ENCODE measurements at regions not wholly inside any gene's neighbourhood (a gene's known extent, or its start where the extent isn't known, plus 50 kb on each side); places are given as distances from the start of the nearest gene placed in this dataset.

DNA sequence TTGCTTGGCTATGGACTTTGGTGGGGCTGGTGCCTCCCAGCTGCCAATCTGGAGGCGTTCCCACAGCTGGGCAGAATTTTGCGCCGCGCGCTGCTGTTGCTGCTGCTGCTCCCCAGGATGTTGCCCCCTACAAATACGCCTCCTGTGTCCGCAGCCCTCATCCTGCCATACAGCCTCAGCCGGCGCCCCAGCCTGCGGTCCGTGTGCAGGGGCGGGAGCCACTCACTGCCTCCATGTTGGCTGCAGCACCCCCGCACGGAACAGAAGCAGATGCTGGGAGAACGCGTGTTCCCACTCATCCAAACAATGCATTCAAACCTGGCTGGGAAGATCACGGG lies 197.7 kb upstream of the MCTP2 start:
- H3K27ac ChIP-seq: no peak overlapping the region
- DNase-seq (no peak), FAIRE-seq (no peak), ATAC-seq (no peak)
- no peak overlapping the region for H3K4me3 ChIP-seq
- no peaks in the 10 kb centered on the region for H3K4me1 ChIP-seq
- WGBS, 2 donors: 84 to 92% methylated on average over 17 of the region's 17 CpGs
- peaks cover 0 to 3% (median 0%) of the 10 kb centered on the region in 4 donors for H3K27me3 ChIP-seq
- TF ChIP-seq, protein P1, sequence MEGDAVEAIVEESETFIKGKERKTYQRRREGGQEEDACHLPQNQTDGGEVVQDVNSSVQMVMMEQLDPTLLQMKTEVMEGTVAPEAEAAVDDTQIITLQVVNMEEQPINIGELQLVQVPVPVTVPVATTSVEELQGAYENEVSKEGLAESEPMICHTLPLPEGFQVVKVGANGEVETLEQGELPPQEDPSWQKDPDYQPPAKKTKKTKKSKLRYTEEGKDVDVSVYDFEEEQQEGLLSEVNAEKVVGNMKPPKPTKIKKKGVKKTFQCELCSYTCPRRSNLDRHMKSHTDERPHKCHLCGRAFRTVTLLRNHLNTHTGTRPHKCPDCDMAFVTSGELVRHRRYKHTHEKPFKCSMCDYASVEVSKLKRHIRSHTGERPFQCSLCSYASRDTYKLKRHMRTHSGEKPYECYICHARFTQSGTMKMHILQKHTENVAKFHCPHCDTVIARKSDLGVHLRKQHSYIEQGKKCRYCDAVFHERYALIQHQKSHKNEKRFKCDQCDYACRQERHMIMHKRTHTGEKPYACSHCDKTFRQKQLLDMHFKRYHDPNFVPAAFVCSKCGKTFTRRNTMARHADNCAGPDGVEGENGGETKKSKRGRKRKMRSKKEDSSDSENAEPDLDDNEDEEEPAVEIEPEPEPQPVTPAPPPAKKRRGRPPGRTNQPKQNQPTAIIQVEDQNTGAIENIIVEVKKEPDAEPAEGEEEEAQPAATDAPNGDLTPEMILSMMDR (IDR thresholded peaks at IDR 0.05): no peak
- intact Hi-C loops (cut with DNase I): no loop called here
- no peaks in the 10 kb centered on the region for H3K9me3 ChIP-seq
- no peaks in the 10 kb centered on the region for H3K36me3 ChIP-seq

DNA sequence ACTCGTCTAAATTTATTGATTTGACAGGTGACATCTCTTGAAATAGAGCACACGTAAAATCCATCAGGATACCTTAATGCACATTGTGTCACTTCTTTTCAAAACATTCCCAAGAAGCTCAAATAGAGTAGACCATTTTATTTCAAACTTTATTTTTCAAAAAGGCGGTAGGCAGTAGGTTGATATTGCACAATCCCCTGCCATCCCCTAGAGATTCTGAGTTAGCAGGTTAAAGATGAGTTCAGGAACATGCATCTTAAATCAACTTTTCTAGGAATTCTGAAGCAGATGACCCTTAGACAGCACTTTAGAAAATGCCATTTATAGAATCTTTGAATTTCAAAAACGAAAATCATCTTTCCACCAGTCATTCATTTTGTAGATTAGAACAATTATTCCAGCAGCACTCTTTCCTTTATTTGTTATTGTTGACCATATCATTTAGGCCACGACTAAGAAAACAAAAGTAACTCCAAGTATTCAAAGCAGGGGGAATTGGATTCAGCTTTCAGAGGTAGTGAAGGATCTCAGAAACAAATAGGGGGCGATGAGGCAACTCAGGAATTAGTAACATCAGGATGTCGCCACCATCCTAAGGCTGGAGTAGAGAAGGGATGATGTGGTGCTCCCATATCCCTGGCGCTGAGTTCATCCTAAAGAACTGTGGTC lies 198.2 kb upstream of the MCTP2 start:
- Histone ChIP-seq H3K36me3 (no peaks in the 10 kb centered on the region), H3K27me3 (peaks cover 0 to 3% (median 0%) of the 10 kb centered on the region in 4 donors), H3K4me1 (no peaks in the 10 kb centered on the region), H3K9me3 (no peaks in the 10 kb centered on the region), H3K4me3 (no peak overlapping the region), H3K27ac (no peak overlapping the region)
- TF ChIP-seq, protein P1 (IDR thresholded peaks at IDR 0.05): no peak
- no peak for ATAC-seq
- intact Hi-C loops (cut with DNase I): no loop called here
- 46 to 50% methylated on average over 8 of the region's 8 CpGs for WGBS, 2 donors
- no peak for DNase-seq
- no peak for FAIRE-seq

DNA sequence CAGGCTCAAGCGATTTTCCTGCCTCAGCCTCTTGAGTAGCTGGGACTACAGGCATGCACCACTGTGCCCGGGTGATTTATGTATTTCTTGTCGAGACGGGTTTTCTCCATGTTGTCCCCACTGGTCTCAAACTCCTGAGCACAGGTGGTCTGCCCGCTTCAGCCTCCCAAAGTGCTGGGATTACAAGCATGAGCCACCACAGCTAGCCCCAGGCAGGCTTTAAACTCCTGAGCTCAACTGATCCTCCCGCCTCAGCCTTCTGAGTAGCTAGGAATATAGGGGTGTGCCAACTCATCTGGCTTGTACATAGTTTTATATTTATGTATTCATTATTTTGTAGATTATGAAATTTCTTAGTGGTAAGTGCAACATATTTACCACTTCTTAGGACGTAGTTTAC lies 198.8 kb upstream of the MCTP2 start:
- H3K27ac ChIP-seq: no peak overlapping the region

DNA sequence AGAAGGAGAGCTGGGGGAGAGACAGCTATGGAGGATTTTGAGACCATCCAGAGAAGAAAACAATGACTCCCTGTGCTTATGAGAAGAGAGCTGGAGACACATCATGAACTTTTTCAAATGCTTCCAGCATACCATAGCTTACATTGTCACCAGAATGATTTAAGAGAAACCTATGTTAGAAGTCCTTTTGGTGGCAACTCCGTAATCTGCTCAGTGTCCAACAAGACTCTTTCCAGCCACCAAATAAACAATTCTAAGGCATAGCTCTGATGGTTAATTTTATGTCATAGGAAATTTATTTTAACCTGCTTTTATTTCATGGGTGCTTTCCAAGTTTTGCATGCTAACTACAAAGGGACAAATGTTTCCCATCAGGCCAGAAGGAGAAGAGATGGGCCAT lies 200.3 kb upstream of the MCTP2 start:
- ATAC-seq (no peak), FAIRE-seq (peak; percentile 5), DNase-seq (no peak)
- no peaks in the 10 kb centered on the region for H3K9me3 ChIP-seq
- 70 to 84% methylated on average over 1 of the region's 1 CpG for WGBS, 2 donors
- no peak overlapping the region for H3K4me3 ChIP-seq
- intact Hi-C loops (cut with DNase I): no loop called here
- H3K4me1 ChIP-seq: no peaks in the 10 kb centered on the region
- H3K27me3 ChIP-seq: peaks cover 0 to 3% (median 0%) of the 10 kb centered on the region in 4 donors
- H3K36me3 ChIP-seq: no peaks in the 10 kb centered on the region
- no peak overlapping the region for H3K27ac ChIP-seq
- TF ChIP-seq, protein P1 (IDR thresholded peaks at IDR 0.05): no peak

More for the DNA sequence above, 198.8 kb upstream of the MCTP2 start:
- Histone ChIP-seq H3K4me1 (no peaks in the 10 kb centered on the region), H3K27me3 (peaks cover 0 to 3% (median 0%) of the 10 kb centered on the region in 4 donors), H3K36me3 (no peaks in the 10 kb centered on the region), H3K9me3 (no peaks in the 10 kb centered on the region), H3K4me3 (no peak overlapping the region)
- WGBS, 2 donors: 72 to 79% methylated on average over 7 of the region's 7 CpGs
- DNase-seq: no peak
- no peak for FAIRE-seq
- intact Hi-C loops (cut with DNase I): no loop called here
- no peak for ATAC-seq
- TF ChIP-seq, protein P1 (IDR thresholded peaks at IDR 0.05): no peak

DNA sequence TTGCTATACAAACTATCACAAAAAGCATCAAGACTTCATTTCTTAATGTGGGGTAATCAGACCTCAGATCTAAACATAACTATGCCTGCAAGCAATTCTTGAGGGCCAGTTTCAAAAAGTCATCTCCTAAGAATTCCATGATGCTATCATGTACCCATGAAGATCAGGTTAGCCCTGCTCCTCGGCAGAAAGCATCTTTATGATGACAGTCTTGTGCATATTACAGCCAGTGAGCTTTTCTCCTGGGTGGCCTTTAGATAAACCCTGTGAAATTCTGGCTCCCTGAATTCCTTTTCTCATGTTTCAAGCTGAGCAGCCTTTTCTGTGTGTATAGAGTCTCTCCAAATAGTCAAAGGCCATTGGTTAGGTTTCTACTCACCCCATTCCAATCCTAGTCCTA lies 201.9 kb upstream of the MCTP2 start:
- H3K4me1 ChIP-seq: no peaks in the 10 kb centered on the region
- no peak overlapping the region for H3K4me3 ChIP-seq
- intact Hi-C loops (cut with DNase I): no loop called here
- 26 to 32% methylated on average over 1 of the region's 1 CpG for WGBS, 2 donors
- H3K27me3 ChIP-seq: peaks cover 0 to 3% (median 0%) of the 10 kb centered on the region in 4 donors
- no peak for DNase-seq
- TF ChIP-seq, protein P1 (IDR thresholded peaks at IDR 0.05): no peak
- no peak for ATAC-seq
- no peaks in the 10 kb centered on the region for H3K36me3 ChIP-seq
- H3K9me3 ChIP-seq: no peaks in the 10 kb centered on the region
- FAIRE-seq: no peak
- H3K27ac ChIP-seq: no peak overlapping the region
